ENCODE measurements at regions not wholly inside any gene's neighbourhood (a gene's known extent, or its start where the extent isn't known, plus 50 kb on each side); places are given as distances from the start of the nearest gene placed in this dataset.

- no peak overlapping the region for H3K4me3 Mint-ChIP-seq
Observed at GRCh38 chr6:84975316-84975715, 210.9 kb upstream of the TBX18 start.

GRCh38 chr6:84973606-84974005 lies 209.2 kb upstream of the TBX18 start:
- Histone ChIP-seq H3K36me3 (ENCODE audit: control insufficient read depth, insufficient read depth, low read length) (no peaks in the 10 kb centered on the region), H3K27me3 (ENCODE audit: control insufficient read depth, insufficient read depth, low read length, poor library complexity, severe bottlenecking) (no peaks in the 10 kb centered on the region)
- WGBS, 2 experiments (ENCODE audit: insufficient coverage in 1 of 2, insufficient read length in 1 of 2) = 85 to 88% methylated on average over 1 to 2 of the region's 2 CpGs

More at GRCh38 chr6:84975316-84975715, 210.9 kb upstream of the TBX18 start:
- no peaks in the 10 kb centered on the region for H3K4me1 Mint-ChIP-seq
- H3K9me3 Mint-ChIP-seq = no peaks in the 10 kb centered on the region
- H3K27ac ChIP-seq (ENCODE audit: low read depth, low read length) = no peak overlapping the region
- WGBS, 2 experiments (ENCODE audit: insufficient coverage in 1 of 2, insufficient read length in 1 of 2) = 100% methylated on average over 1 of the region's 1 CpG; no CpG with 5 or more reads in 1 of the 2 experiments
- no peak overlapping the region for H3K27ac Mint-ChIP-seq
- H3K27me3 ChIP-seq (ENCODE audit: control insufficient read depth, insufficient read depth, low read length, poor library complexity, severe bottlenecking) = no peaks in the 10 kb centered on the region
- no peaks in the 10 kb centered on the region for H3K4me1 ChIP-seq (ENCODE audit: control insufficient read depth, insufficient read depth, low read length)
- no peaks in the 10 kb centered on the region for H3K9me3 ChIP-seq (ENCODE audit: control insufficient read depth, low read length)
- H3K9ac ChIP-seq (ENCODE audit: extremely low read depth, low read length, poor library complexity, severe bottlenecking) = no peak overlapping the region
- no peak for DNase-seq
- H3K36me3 ChIP-seq (ENCODE audit: control insufficient read depth, insufficient read depth, low read length) = no peaks in the 10 kb centered on the region
- TF ChIP-seq CTCF (conservative IDR thresholded peaks at IDR 0.05) = no peak
- H3K27me3 Mint-ChIP-seq (ENCODE audit: insufficient read depth) = no peaks in the 10 kb centered on the region
- no peaks in the 10 kb centered on the region for H3K36me3 Mint-ChIP-seq (ENCODE audit: low read depth)
- no peak overlapping the region for H3K4me3 ChIP-seq (ENCODE audit: low read length)

GRCh38 chr6:84967965-84968364 lies 203.6 kb upstream of the TBX18 start:
- no peaks in the 10 kb centered on the region for H3K4me1 ChIP-seq (ENCODE audit: control insufficient read depth, insufficient read depth, low read length)
- TF ChIP-seq CTCF (conservative IDR thresholded peaks at IDR 0.05) = no peak
- no peak overlapping the region for H3K27ac ChIP-seq (ENCODE audit: low read depth, low read length)
- no peaks in the 10 kb centered on the region for H3K36me3 ChIP-seq (ENCODE audit: control insufficient read depth, insufficient read depth, low read length)
- no peaks in the 10 kb centered on the region for H3K27me3 ChIP-seq (ENCODE audit: control insufficient read depth, insufficient read depth, low read length, poor library complexity, severe bottlenecking)
- no peak overlapping the region for H3K4me3 ChIP-seq (ENCODE audit: low read length)
- Mint-ChIP-seq H3K9me3 (peaks cover 15% of the 10 kb centered on the region), H3K4me3 (no peak overlapping the region), H3K27me3 (ENCODE audit: insufficient read depth) (no peaks in the 10 kb centered on the region), H3K27ac (no peak overlapping the region), H3K4me1 (no peaks in the 10 kb centered on the region), H3K36me3 (ENCODE audit: low read depth) (peaks cover 3% of the 10 kb centered on the region)
- no peak overlapping the region for H3K9ac ChIP-seq (ENCODE audit: extremely low read depth, low read length, poor library complexity, severe bottlenecking)
- WGBS, 2 experiments (ENCODE audit: insufficient coverage in 1 of 2, insufficient read length in 1 of 2) = 90 to 97% methylated on average over 9 to 11 of the region's 11 CpGs
- peaks cover 16% of the 10 kb centered on the region for H3K9me3 ChIP-seq (ENCODE audit: control insufficient read depth, low read length)
- no peak for DNase-seq

More at GRCh38 chr6:84973606-84974005, 209.2 kb upstream of the TBX18 start:
- H3K27ac ChIP-seq (ENCODE audit: low read depth, low read length) = no peak overlapping the region
- Mint-ChIP-seq H3K36me3 (ENCODE audit: low read depth) (no peaks in the 10 kb centered on the region), H3K27me3 (ENCODE audit: insufficient read depth) (no peaks in the 10 kb centered on the region), H3K4me1 (no peaks in the 10 kb centered on the region), H3K4me3 (no peak overlapping the region), H3K27ac (no peak overlapping the region), H3K9me3 (peaks cover 2% of the 10 kb centered on the region)
- H3K9me3 ChIP-seq (ENCODE audit: control insufficient read depth, low read length) = peaks cover 4% of the 10 kb centered on the region
- no peaks in the 10 kb centered on the region for H3K4me1 ChIP-seq (ENCODE audit: control insufficient read depth, insufficient read depth, low read length)
- H3K9ac ChIP-seq (ENCODE audit: extremely low read depth, low read length, poor library complexity, severe bottlenecking) = no peak overlapping the region
- TF ChIP-seq CTCF (conservative IDR thresholded peaks at IDR 0.05) = no peak
- no peak for DNase-seq
- no peak overlapping the region for H3K4me3 ChIP-seq (ENCODE audit: low read length)
